NB4 (cell line): ENCODE measurements at regions not wholly inside any gene's neighbourhood (a gene's known extent, or its start where the extent isn't known, plus 50 kb on each side); places are given as distances from the start of the nearest gene placed in this dataset.

Experiments used
- DNase-seq: peaks from one replicate; pipeline ENCODE4 v3.0.0; 2010; ENCODE audit warnings: low read depth
- H3K4me3 ChIP-seq: one replicate; pipeline ENCODE4 v1.5.1; 2011; ENCODE audit warnings: mild to moderate bottlenecking, low read depth, low read length, moderate library complexity
- MAX ChIP-seq: IDR thresholded peaks from 2 replicates; pipeline ENCODE4 v1.6.1; 2011; ENCODE audit warnings: low read depth, low read length
- MYC ChIP-seq: IDR thresholded peaks from 2 replicates; pipeline ENCODE4 v1.6.1; 2011; ENCODE audit warnings: low read depth, low read length
- POLR2A ChIP-seq: IDR thresholded peaks from 2 replicates; pipeline ENCODE4 v1.6.1; 2011; ENCODE audit warnings: mild to moderate bottlenecking; ENCODE audit not compliant: insufficient read length; ENCODE audit errors: extremely low read depth
- TF ChIP-seq, protein P1 (sequence below): IDR thresholded peaks from one replicate; pipeline ENCODE4 v1.5.1; 2012; ENCODE audit warnings: low read depth, low read length

DNA sequence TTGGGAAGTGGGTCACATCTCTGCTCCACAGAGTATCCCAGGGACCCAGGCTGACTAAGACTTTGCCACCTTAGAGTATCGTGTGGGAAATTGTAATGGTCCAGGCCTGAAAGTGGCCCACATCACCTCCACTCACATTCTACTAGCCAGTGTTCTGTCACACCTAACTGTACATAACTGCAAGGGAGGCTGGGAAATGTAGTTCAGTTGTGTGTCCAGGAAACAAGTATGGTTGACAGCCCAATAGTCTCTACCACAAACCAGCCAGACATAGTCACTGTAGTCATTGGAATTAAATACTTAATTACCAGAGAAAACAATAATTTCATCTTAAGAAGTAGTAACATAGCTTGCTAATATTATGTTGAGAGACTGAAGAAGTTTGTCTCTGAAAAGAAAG, 233.4 kb upstream of the S100G start:
- no peak for DNase-seq
- H3K4me3 ChIP-seq, result no peak overlapping the region
- no peak for TF ChIP-seq MAX
- TF ChIP-seq POLR2A, result no peak
- TF ChIP-seq, protein P1, sequence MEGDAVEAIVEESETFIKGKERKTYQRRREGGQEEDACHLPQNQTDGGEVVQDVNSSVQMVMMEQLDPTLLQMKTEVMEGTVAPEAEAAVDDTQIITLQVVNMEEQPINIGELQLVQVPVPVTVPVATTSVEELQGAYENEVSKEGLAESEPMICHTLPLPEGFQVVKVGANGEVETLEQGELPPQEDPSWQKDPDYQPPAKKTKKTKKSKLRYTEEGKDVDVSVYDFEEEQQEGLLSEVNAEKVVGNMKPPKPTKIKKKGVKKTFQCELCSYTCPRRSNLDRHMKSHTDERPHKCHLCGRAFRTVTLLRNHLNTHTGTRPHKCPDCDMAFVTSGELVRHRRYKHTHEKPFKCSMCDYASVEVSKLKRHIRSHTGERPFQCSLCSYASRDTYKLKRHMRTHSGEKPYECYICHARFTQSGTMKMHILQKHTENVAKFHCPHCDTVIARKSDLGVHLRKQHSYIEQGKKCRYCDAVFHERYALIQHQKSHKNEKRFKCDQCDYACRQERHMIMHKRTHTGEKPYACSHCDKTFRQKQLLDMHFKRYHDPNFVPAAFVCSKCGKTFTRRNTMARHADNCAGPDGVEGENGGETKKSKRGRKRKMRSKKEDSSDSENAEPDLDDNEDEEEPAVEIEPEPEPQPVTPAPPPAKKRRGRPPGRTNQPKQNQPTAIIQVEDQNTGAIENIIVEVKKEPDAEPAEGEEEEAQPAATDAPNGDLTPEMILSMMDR, result no peak
- no peak for TF ChIP-seq MYC

DNA sequence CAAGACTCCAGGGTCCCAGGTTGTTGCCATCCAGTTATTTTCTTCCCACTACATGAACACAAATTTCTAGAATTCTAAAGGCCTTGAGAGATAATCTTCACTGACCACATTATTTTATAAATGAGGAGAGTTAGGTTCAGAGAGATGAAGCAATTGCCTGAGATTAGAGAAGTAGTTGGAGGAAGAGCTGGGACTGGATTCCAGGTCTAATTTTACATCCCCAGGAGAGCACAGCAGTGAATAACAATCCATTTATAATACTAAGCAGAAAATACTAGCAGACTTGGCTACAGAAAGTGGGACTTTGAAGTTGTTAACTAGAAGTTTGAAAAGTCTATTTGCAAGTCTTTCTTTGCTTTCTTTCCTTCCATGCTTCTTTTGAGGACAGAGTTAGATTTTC, 231.3 kb upstream of the S100G start:
- H3K4me3 ChIP-seq, result no peak overlapping the region
- TF ChIP-seq MAX (no peak), POLR2A (no peak), MYC (no peak)
- TF ChIP-seq, protein P1, result no peak
- no peak for DNase-seq

GRCh38 chrX:16427668-16428067, 222.3 kb upstream of the S100G start:
- H3K4me3 ChIP-seq, result no peak overlapping the region
- TF ChIP-seq MAX, result no peak
- TF ChIP-seq, protein P1, result no peak
- no peak for TF ChIP-seq POLR2A
- TF ChIP-seq MYC, result no peak
- no peak for DNase-seq

GRCh38 chrX:16429406-16429805, 220.6 kb upstream of the S100G start:
- TF ChIP-seq POLR2A, result no peak
- TF ChIP-seq MYC, result no peak
- TF ChIP-seq, protein P1, result no peak
- no peak for TF ChIP-seq MAX
- DNase-seq, result no peak
- no peak overlapping the region for H3K4me3 ChIP-seq

GRCh38 chrX:16431266-16431665, 218.7 kb upstream of the S100G start:
- TF ChIP-seq, protein P1, result no peak
- TF ChIP-seq MYC (no peak), POLR2A (no peak), MAX (no peak)
- DNase-seq, result no peak
- H3K4me3 ChIP-seq, result no peak overlapping the region

GRCh38 chrX:16433021-16433420, 216.9 kb upstream of the S100G start:
- no peak overlapping the region for H3K4me3 ChIP-seq
- no peak for TF ChIP-seq MYC
- no peak for TF ChIP-seq MAX
- TF ChIP-seq POLR2A, result no peak
- TF ChIP-seq, protein P1, result no peak
- DNase-seq, result no peak
